Stimulated activated effector memory CD8-positive, alpha-beta T cell treated with anti-CD3 and anti-CD28 coated beads, Interleukin-12 subunit alpha, Interleukin-12 subunit beta, amount 100 ng/mL, for 72 hours (primary cell): ENCODE measurements at regions not wholly inside any gene's neighbourhood (a gene's known extent, or its start where the extent isn't known, plus 50 kb on each side); places are given as distances from the start of the nearest gene placed in this dataset.

Source experiments
- ATAC-seq: fragments of 150-1000 bp; cut with Tn5 transposase; 2 replicates; pipeline ENCODE4 v1.10.0; 2021
- DNase-seq, 2 donors: peaks; one replicate each; pipeline ENCODE4 v3.0.0; 2021 to 2022; ENCODE audit warnings: low spot score in 2 of 2
- H3K27ac Mint-ChIP-seq: one replicate; pipeline ENCODE4 v1.8.0; 2022; ENCODE audit warnings: mild to moderate bottlenecking, mixed read lengths
- H3K36me3 Mint-ChIP-seq: one replicate; pipeline ENCODE4 v1.8.0; 2022; ENCODE audit warnings: mild to moderate bottlenecking, mixed read lengths
- H3K4me1 Mint-ChIP-seq: one replicate; pipeline ENCODE4 v1.8.0; 2022; ENCODE audit warnings: mixed read lengths
- H3K4me3 Mint-ChIP-seq: one replicate; pipeline ENCODE4 v1.8.0; 2022; ENCODE audit warnings: mild to moderate bottlenecking, mixed read lengths
- H3K9me3 Mint-ChIP-seq: one replicate; pipeline ENCODE4 v1.8.0; 2022; ENCODE audit warnings: mixed read lengths

- no peaks in the 10 kb centered on the region for H3K36me3 Mint-ChIP-seq
- no peaks in the 10 kb centered on the region for H3K4me1 Mint-ChIP-seq
- peaks cover 3% of the 10 kb centered on the region for H3K9me3 Mint-ChIP-seq
- no peak overlapping the region for H3K27ac Mint-ChIP-seq
- ATAC-seq = no peak
- no peak overlapping the region for H3K4me3 Mint-ChIP-seq
- no peak for DNase-seq
These were observed 611.9 kb upstream of the CDH11 start for GRCh38 chr16:65733721-65734120.

DNA sequence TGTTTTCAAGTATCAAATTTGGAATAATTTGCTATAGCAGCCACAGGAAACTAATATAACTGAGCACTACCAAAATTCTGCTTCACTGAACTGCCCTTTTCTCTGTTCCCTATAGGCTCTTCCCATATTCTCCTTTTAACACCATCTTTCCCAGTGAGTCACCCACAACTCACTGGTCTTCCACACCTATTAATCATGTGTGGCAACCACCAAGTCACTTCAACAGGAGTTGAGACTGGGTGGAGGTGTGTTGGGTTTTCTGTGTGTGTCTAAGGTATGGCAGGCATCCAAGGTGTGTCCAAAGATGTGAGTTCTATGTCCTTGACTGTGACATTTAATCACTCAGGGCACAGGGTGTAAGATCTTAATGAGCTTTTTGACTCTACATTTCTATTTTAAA is 610.0 kb upstream of the CDH11 start:
- H3K9me3 Mint-ChIP-seq = peaks cover 7% of the 10 kb centered on the region
- DNase-seq (no peak), ATAC-seq (no peak)
- no peak overlapping the region for H3K27ac Mint-ChIP-seq
- H3K36me3 Mint-ChIP-seq = no peaks in the 10 kb centered on the region
- H3K4me1 Mint-ChIP-seq = no peaks in the 10 kb centered on the region
- H3K4me3 Mint-ChIP-seq = no peak overlapping the region

GRCh38 chr16:65728652-65729051 is 606.8 kb upstream of the CDH11 start:
- Mint-ChIP-seq H3K9me3 (peaks cover 9% of the 10 kb centered on the region), H3K27ac (no peak overlapping the region), H3K36me3 (no peaks in the 10 kb centered on the region), H3K4me1 (no peaks in the 10 kb centered on the region), H3K4me3 (no peak overlapping the region)
- DNase-seq (no peak), ATAC-seq (no peak)

GRCh38 chr16:65728167-65728566 is 606.3 kb upstream of the CDH11 start:
- no peak for ATAC-seq
- no peak overlapping the region for H3K27ac Mint-ChIP-seq
- H3K36me3 Mint-ChIP-seq = no peaks in the 10 kb centered on the region
- no peaks in the 10 kb centered on the region for H3K4me1 Mint-ChIP-seq
- no peak overlapping the region for H3K4me3 Mint-ChIP-seq
- no peak for DNase-seq
- peaks cover 10% of the 10 kb centered on the region for H3K9me3 Mint-ChIP-seq

DNA sequence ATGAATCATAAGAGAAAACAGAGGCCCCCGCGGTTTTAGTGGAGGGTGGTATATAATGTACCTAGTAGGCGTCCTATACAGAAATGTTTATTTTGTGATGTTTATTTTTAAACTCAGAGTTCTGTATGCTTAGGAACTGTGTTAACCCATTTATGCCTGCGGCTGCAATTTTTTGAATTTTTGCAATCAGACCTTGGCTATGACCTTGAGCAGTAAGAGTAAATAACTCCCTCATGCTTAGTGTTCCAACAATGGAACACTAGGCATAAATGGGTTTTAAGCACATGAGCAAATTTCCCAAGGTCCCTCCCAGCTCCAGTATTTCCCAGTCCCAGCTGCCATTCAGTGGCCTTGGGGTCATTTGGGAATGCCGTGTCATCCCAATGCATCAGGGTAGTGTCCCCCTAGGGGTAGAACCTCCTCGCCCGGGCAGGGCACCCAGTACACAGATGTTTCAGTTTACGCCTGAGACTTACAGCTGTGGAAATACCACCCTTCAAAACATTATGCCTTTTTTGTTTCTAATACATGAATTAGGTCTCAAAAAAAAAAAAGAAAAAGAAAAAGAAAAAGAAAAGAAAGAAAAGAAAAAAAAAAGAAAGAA is 605.8 kb upstream of the CDH11 start:
- H3K9me3 Mint-ChIP-seq = peaks cover 10% of the 10 kb centered on the region
- H3K36me3 Mint-ChIP-seq = no peaks in the 10 kb centered on the region
- ATAC-seq (no peak), DNase-seq (no peak)
- H3K27ac Mint-ChIP-seq = no peak overlapping the region
- no peaks in the 10 kb centered on the region for H3K4me1 Mint-ChIP-seq
- no peak overlapping the region for H3K4me3 Mint-ChIP-seq

- ATAC-seq = no peak
- H3K4me1 Mint-ChIP-seq = no peaks in the 10 kb centered on the region
- H3K9me3 Mint-ChIP-seq = peaks cover 8% of the 10 kb centered on the region
- DNase-seq = no peak
- no peak overlapping the region for H3K27ac Mint-ChIP-seq
- no peaks in the 10 kb centered on the region for H3K36me3 Mint-ChIP-seq
- H3K4me3 Mint-ChIP-seq = no peak overlapping the region
These were observed 603.4 kb upstream of the CDH11 start for GRCh38 chr16:65725156-65725845.

DNA sequence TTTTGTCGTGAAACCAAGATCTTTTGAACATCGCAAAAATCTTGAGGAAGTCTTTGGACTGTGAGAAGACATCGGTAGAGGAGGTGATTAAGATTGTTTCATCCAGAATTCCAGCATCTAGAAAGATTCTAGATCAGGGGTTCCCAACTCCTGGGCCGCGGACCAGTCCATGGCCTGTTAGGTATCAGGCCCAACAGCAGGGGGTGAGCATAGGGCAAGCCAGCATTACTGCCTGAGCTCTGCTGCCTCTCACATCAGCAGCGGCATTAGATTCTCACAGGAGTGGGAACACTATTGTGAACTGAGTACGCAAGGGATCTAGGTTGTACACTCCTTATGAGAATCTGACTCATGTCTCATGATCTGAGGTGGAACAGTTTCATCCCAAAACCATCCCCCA is 600.6 kb upstream of the CDH11 start:
- DNase-seq (no peak), ATAC-seq (no peak)
- Mint-ChIP-seq H3K4me1 (no peaks in the 10 kb centered on the region), H3K27ac (no peak overlapping the region), H3K4me3 (no peak overlapping the region), H3K9me3 (peaks cover 11% of the 10 kb centered on the region), H3K36me3 (no peaks in the 10 kb centered on the region)

DNA sequence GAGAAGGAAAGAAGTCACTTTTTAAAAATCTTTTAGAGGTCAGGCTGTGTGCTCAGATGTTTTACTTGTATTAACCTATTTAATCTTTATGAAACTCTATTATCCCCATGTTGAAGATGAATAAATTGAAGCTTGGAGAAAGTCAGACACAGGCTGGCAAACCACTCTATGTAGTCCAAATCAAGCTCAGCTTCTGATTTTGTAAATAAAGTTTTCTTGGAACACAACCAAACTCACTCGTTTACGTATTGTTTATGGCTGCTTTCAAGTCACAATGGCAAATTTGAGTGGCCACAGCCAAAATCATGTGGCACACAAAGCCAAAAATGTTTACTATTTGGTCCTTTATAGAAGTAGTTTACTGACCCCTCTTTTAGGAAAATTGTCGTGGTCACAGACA is 596.0 kb upstream of the CDH11 start:
- Mint-ChIP-seq H3K4me1 (no peaks in the 10 kb centered on the region), H3K27ac (no peak overlapping the region), H3K36me3 (no peaks in the 10 kb centered on the region), H3K9me3 (peaks cover 17% of the 10 kb centered on the region), H3K4me3 (no peak overlapping the region)
- no peak for DNase-seq
- no peak for ATAC-seq

DNA sequence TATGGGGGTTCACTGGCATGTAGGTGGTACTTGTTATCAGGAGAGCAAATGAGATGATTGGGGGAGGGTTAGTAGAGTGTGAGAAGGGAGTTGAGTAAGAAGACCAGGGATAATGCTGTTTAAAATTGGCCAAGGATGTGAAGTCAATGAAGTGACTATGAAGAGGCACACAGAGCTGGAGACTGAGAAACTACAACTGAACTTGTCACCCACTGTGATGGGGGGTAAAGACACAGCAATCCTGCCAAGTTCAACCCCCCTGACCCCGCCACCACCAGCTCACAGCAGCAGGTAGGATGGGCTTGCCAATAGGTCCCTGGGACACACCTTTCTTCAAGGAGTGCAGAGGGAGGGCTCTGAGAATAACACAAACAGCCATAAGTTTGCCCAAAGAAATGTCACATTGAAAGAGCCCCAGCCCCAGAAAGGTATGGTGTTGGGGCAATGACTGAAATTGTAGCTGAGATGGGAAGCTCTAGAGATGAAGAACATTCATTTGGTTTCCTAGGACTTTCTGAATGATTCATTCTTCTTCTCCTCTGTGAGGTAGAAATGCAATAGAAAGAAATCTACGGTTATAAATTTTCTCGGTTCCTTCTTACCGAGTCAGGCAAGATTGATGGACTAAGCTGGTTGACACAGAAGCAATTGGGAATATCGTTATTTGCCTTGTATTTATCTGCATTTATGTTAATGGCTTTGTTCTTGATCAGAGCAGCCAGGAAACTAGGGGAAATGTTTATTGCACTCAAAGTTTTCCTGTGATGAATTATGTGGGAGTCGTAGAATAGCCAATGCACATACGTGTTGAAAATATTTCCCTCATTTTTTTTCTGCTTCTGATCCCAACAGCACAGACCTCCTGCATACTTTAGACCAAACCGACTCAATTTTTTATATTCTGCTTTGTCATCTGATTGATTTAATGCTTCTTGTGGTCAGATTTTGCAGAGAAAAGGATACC is 595.2 kb upstream of the CDH11 start:
- Mint-ChIP-seq H3K9me3 (peaks cover 17% of the 10 kb centered on the region), H3K36me3 (no peaks in the 10 kb centered on the region), H3K4me3 (no peak overlapping the region), H3K4me1 (no peaks in the 10 kb centered on the region), H3K27ac (no peak overlapping the region)
- ATAC-seq (no peak), DNase-seq (no peak)

DNA sequence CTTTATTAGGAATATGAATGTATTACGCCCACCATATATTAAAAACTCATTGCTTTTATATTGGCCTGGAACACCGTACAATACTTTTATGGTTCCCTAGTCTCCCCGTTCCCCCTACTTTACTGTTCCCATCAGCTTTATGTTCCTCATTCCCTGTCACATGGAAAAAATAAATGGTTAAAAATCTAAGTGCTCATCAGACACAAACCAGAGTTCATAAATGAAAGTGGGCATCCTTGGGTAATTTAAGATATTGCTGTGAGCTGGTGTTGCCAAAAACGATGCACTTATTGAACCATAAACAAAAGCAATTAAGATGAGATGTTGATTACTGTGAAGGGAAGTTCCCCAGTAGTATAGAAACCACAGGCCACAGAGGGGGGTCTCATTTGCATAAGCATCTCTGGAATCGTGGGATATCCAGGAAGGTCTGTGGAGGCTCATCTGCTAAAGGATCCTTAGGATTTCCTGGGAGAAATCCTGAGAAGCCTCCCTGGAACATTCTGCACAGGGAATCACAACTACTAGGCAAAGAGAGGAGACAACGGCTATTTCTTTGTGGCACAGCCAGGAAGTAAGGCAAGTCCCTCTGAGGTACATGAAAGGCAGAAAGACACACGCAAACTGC is 591.4 kb upstream of the CDH11 start:
- Mint-ChIP-seq H3K36me3 (no peaks in the 10 kb centered on the region), H3K27ac (no peak overlapping the region), H3K4me1 (no peaks in the 10 kb centered on the region), H3K9me3 (peaks cover 14% of the 10 kb centered on the region), H3K4me3 (no peak overlapping the region)
- DNase-seq = no peak
- no peak for ATAC-seq

- ATAC-seq (no peak), DNase-seq (no peak)
- H3K27ac Mint-ChIP-seq = no peak overlapping the region
- H3K36me3 Mint-ChIP-seq = no peaks in the 10 kb centered on the region
- peaks cover 12% of the 10 kb centered on the region for H3K9me3 Mint-ChIP-seq
- no peaks in the 10 kb centered on the region for H3K4me1 Mint-ChIP-seq
- H3K4me3 Mint-ChIP-seq = no peak overlapping the region
These were observed 588.2 kb upstream of the CDH11 start for GRCh38 chr16:65710107-65710506.

- DNase-seq (no peak), ATAC-seq (no peak)
- Mint-ChIP-seq H3K4me1 (no peaks in the 10 kb centered on the region), H3K27ac (no peak overlapping the region), H3K4me3 (no peak overlapping the region), H3K9me3 (peaks cover 8% of the 10 kb centered on the region), H3K36me3 (no peaks in the 10 kb centered on the region)
These were observed 583.0 kb upstream of the CDH11 start for GRCh38 chr16:65704866-65705265.

DNA sequence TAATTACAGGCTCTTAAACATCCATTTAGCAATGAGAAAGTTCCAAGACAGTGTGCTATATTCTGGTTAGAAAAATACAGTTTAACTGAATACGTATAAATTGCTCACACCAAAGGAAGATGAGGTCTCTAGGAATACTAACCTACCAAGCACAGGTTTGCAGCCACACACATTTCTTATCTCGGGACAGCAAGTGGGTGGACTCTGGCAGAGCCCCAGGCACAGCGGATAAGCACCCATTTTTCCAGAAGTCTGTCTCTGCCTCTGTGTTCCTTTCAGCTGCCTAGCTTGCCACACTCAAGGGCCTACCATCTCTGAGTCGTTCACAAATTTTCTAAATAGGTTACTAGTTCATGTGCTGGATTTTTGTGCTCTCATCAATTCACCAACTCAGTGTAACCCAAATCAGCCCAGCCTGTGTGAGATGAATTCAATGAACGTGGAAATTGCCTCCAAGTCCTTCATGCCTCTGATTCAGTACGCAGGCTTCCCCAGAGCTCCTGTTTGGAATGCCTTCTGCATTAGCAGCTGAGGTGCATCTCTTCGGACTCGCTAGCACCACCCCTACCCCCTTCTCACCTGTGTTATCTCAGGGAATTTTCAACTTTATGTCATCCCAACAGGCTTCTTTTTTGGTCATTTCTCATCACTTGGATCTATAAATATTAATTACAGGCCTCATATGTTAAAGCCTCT is 581.0 kb upstream of the CDH11 start:
- ATAC-seq (no peak), DNase-seq (no peak)
- peaks cover 13% of the 10 kb centered on the region for H3K9me3 Mint-ChIP-seq
- H3K4me1 Mint-ChIP-seq = no peaks in the 10 kb centered on the region
- no peak overlapping the region for H3K4me3 Mint-ChIP-seq
- H3K27ac Mint-ChIP-seq = no peak overlapping the region
- H3K36me3 Mint-ChIP-seq = no peaks in the 10 kb centered on the region

GRCh38 chr16:65700596-65700995 is 578.7 kb upstream of the CDH11 start:
- Mint-ChIP-seq H3K27ac (no peak overlapping the region), H3K4me3 (no peak overlapping the region)
- ATAC-seq = no peak

DNA sequence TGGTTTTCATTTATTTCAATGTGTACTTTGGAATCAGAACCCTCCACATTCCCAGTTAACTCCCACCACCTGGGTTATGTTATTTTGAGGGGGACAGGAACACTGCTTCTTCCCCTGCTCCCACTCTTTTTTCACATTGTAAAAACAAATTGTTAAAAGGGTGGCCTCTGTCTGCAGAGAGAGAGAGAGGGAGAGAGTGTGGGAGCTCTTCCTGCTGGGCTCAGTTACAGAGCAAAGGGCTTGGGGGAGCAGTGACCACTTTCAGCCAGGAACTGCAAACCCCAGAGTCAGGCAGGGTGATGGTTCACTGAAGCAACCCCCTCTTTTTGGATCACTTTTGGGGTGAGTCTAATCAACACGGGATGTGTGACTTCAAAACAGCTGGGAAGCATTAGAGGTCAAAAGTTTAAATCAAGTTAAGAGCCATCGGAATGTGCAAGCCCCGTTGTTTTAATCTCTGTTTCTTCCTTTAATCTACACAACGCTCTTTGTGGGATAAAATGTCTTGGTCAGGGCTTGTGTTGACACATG is 577.0 kb upstream of the CDH11 start:
- peaks cover 13% of the 10 kb centered on the region for H3K9me3 Mint-ChIP-seq
- no peaks in the 10 kb centered on the region for H3K36me3 Mint-ChIP-seq
- H3K27ac Mint-ChIP-seq = no peak overlapping the region
- ATAC-seq = no peak
- no peak overlapping the region for H3K4me3 Mint-ChIP-seq
- DNase-seq = no peak
- no peaks in the 10 kb centered on the region for H3K4me1 Mint-ChIP-seq

More at GRCh38 chr16:65700596-65700995, 578.7 kb upstream of the CDH11 start:
- DNase-seq = no peak
- H3K36me3 Mint-ChIP-seq = no peaks in the 10 kb centered on the region
- H3K4me1 Mint-ChIP-seq = no peaks in the 10 kb centered on the region
- H3K9me3 Mint-ChIP-seq = peaks cover 13% of the 10 kb centered on the region
